KMS-11 (cell line): ENCODE measurements at regions not wholly inside any gene's neighbourhood (a gene's known extent, or its start where the extent isn't known, plus 50 kb on each side); places are given as distances from the start of the nearest gene placed in this dataset.

Experiments used
- H2AFZ ChIP-seq: fragments of 200-600 bp; sonication (generic); 2 replicates; pipeline ENCODE4 v1.6.1; 2016; ENCODE audit warnings: antibody characterized with exemption, mixed run types, low read depth
- H3K27ac ChIP-seq: fragments of 200-600 bp; sonication (generic); 2 replicates; pipeline ENCODE4 v1.6.1; 2016; ENCODE audit warnings: mild to moderate bottlenecking, mixed run types
- H3K27me3 ChIP-seq: fragments of 200-600 bp; sonication (generic); 2 replicates; pipeline ENCODE4 v1.6.1; 2017; ENCODE audit warnings: mild to moderate bottlenecking, low read depth, mixed run types, moderate library complexity; ENCODE audit not compliant: insufficient read depth
- H3K36me3 ChIP-seq: fragments of 200-600 bp; sonication (generic); 2 replicates; pipeline ENCODE4 v1.6.1; 2017; ENCODE audit warnings: mild to moderate bottlenecking, mixed run types; ENCODE audit not compliant: insufficient read depth
- H3K4me1 ChIP-seq: fragments of 200-600 bp; sonication (generic); 2 replicates; pipeline ENCODE4 v1.6.1; 2016; ENCODE audit warnings: mild to moderate bottlenecking, low read depth, mixed run types; ENCODE audit not compliant: poor library complexity, severe bottlenecking
- H3K4me2 ChIP-seq: fragments of 200-600 bp; sonication (generic); 2 replicates; pipeline ENCODE4 v1.7.0; 2016; ENCODE audit warnings: mild to moderate bottlenecking, mixed run types
- H3K4me3 ChIP-seq: fragments of 200-600 bp; sonication (generic); IDR thresholded peaks from 2 replicates; pipeline ENCODE4 v1.6.1; 2017; ENCODE audit warnings: low read depth, low read length, mixed read lengths; ENCODE audit not compliant: insufficient read depth
- H3K79me2 ChIP-seq: fragments of 200-600 bp; sonication (generic); 2 replicates; pipeline ENCODE4 v1.6.1; 2016; ENCODE audit warnings: low read depth, mixed run types; ENCODE audit not compliant: insufficient read depth
- H3K9ac ChIP-seq: fragments of 200-600 bp; sonication (generic); 2 replicates; pipeline ENCODE4 v1.6.1; 2016; ENCODE audit warnings: mild to moderate bottlenecking, mixed run types
- H4K20me1 ChIP-seq: fragments of 200-600 bp; sonication (generic); 2 replicates; pipeline ENCODE4 v1.6.1; 2016; ENCODE audit warnings: mild to moderate bottlenecking, mixed run types; ENCODE audit not compliant: insufficient read depth
- CTCF ChIP-seq: fragments of 200-600 bp; sonication (generic); conservative IDR thresholded peaks from 2 replicates; pipeline ENCODE4 v1.6.1; 2017; ENCODE audit warnings: low read depth, mild to moderate bottlenecking, antibody characterized with exemption, low read length, moderate library complexity, mixed read lengths

DNA sequence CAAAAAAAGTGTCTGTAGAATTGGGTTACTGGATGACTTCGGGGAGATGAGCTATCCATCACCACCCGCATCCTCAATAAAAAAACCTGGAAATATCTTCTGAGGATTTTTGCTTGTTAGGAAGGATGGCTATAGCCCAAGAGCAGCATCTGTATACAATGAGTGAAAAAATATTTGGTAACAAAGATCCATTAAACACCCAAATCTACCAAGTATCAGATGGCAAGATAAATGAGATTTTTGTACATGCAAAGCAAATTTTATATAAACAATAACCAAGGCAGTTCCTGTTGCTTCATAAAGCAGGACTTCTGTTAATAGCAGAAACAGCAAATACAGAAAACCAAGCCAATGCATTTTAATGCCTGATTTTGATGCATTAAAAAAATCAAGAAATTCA is 166.6 kb downstream of the SLC28A3 start:
- Histone ChIP-seq H2AFZ (no peak overlapping the region), H3K27ac (no peak overlapping the region), H3K4me1 (no peaks in the 10 kb centered on the region), H4K20me1 (no peaks in the 10 kb centered on the region), H3K36me3 (no peaks in the 10 kb centered on the region), H3K79me2 (no peaks in the 10 kb centered on the region), H3K27me3 (no peaks in the 10 kb centered on the region), H3K9ac (no peak overlapping the region), H3K4me2 (no peak overlapping the region), H3K4me3 (no peak overlapping the region)
- TF ChIP-seq CTCF = no peak

- TF ChIP-seq CTCF = no peak
- no peaks in the 10 kb centered on the region for H3K27me3 ChIP-seq
- no peaks in the 10 kb centered on the region for H3K79me2 ChIP-seq
- H3K27ac ChIP-seq = no peak overlapping the region
- H3K9ac ChIP-seq = no peak overlapping the region
- H3K4me1 ChIP-seq = no peaks in the 10 kb centered on the region
- no peak overlapping the region for H3K4me3 ChIP-seq
- H2AFZ ChIP-seq = no peak overlapping the region
- H3K36me3 ChIP-seq = no peaks in the 10 kb centered on the region
- no peaks in the 10 kb centered on the region for H4K20me1 ChIP-seq
- H3K4me2 ChIP-seq = no peak overlapping the region
Observed at GRCh38 chr9:84174486-84174885, 166.1 kb downstream of the SLC28A3 start.

- H2AFZ ChIP-seq = no peak overlapping the region
- TF ChIP-seq CTCF = no peak
- no peak overlapping the region for H3K9ac ChIP-seq
- no peaks in the 10 kb centered on the region for H3K79me2 ChIP-seq
- no peak overlapping the region for H3K4me2 ChIP-seq
- H3K4me3 ChIP-seq = no peak overlapping the region
- H4K20me1 ChIP-seq = no peaks in the 10 kb centered on the region
- H3K27me3 ChIP-seq = no peaks in the 10 kb centered on the region
- H3K4me1 ChIP-seq = peaks cover 11% of the 10 kb centered on the region
- no peak overlapping the region for H3K27ac ChIP-seq
- no peaks in the 10 kb centered on the region for H3K36me3 ChIP-seq
Observed at GRCh38 chr9:84177407-84177806, 163.2 kb downstream of the SLC28A3 start.

- Histone ChIP-seq H2AFZ (no peak overlapping the region), H3K79me2 (no peaks in the 10 kb centered on the region), H3K36me3 (no peaks in the 10 kb centered on the region), H3K4me3 (no peak overlapping the region), H3K4me1 (peaks cover 15% of the 10 kb centered on the region), H3K27ac (no peak overlapping the region), H4K20me1 (no peaks in the 10 kb centered on the region), H3K9ac (no peak overlapping the region), H3K27me3 (no peaks in the 10 kb centered on the region), H3K4me2 (no peak overlapping the region)
- TF ChIP-seq CTCF = no peak
Observed at GRCh38 chr9:84179531-84179930, 161.0 kb downstream of the SLC28A3 start.

DNA sequence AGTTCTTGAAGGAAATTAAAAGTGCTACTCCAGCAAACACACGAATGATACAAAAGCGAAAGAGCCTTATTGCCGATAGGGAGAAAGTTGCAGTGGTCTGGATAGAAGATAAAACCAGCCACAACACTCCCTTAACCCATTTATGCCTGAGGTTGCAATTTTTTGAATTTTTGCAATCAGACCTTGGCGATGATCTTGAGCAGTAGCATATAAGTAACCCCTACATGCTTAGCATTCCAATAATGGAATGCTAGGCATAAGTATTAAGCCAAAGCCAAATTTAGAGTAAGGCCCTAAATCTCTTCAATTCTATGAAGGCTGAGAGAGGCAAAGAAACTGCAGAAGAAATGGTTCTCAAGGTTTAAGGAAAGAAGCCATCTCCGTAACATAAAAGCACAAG is 153.5 kb downstream of the SLC28A3 start:
- no peaks in the 10 kb centered on the region for H3K36me3 ChIP-seq
- H2AFZ ChIP-seq = no peak overlapping the region
- H3K79me2 ChIP-seq = no peaks in the 10 kb centered on the region
- H3K4me1 ChIP-seq = peaks cover 6% of the 10 kb centered on the region
- H3K4me3 ChIP-seq = no peak overlapping the region
- H3K4me2 ChIP-seq = no peak overlapping the region
- TF ChIP-seq CTCF = no peak
- no peak overlapping the region for H3K27ac ChIP-seq
- H3K9ac ChIP-seq = no peak overlapping the region
- no peaks in the 10 kb centered on the region for H4K20me1 ChIP-seq
- no peaks in the 10 kb centered on the region for H3K27me3 ChIP-seq
